ENCODE measurements at regions not wholly inside any gene's neighbourhood (a gene's known extent, or its start where the extent isn't known, plus 50 kb on each side); places are given as distances from the start of the nearest gene placed in this dataset.
A peak's percentile ranks its signal among the peaks of the same experiment; 100 is the strongest.

- intact Hi-C loops (cut with micrococcal nuclease; ENCODE audit: unreplicated experiment) = no loop called here
- DNase-seq = no peak
- no peak overlapping the region for H3K4me3 Mint-ChIP-seq (ENCODE audit: unreplicated experiment)
- Histone ChIP-seq H3K4me3 (ENCODE audit: low read depth, low read length) (no peak overlapping the region), H3K27me3 (replicated peaks; ENCODE audit: control insufficient read depth, insufficient read depth, low read length) (no peaks in the 10 kb centered on the region), H3K9me3 (no peaks in the 10 kb centered on the region), H3K4me1 (peaks cover 12% of the 10 kb centered on the region; the same call in 1 of the 2 replicates), H3K36me3 (ENCODE audit: control insufficient read depth, insufficient read depth, low read length) (no peaks in the 10 kb centered on the region)
- H3K36me3 Mint-ChIP-seq (ENCODE audit: insufficient read depth, unreplicated experiment) = no peaks in the 10 kb centered on the region
- ChIA-PET CTCF (no interaction called here), POLR2A (no interaction called here)
- peaks cover 7% of the 10 kb centered on the region for H3K4me1 Mint-ChIP-seq (ENCODE audit: low read depth, unreplicated experiment)
- no peak overlapping the region for H3K27ac Mint-ChIP-seq (ENCODE audit: unreplicated experiment)
- H3K27me3 Mint-ChIP-seq (ENCODE audit: insufficient read depth, unreplicated experiment) = no peaks in the 10 kb centered on the region
- BruUV-seq (replicated peaks) = no TSS peak
- H3K9me3 Mint-ChIP-seq (ENCODE audit: unreplicated experiment) = peaks cover 9% of the 10 kb centered on the region
- no peak for TF ChIP-seq CTCF (IDR thresholded peaks at IDR 0.05; ENCODE audit: insufficient read depth in 1 of 2, low read depth in 1 of 2, low read length in 1 of 2, severe bottlenecking in 1 of 2, unreplicated experiment in 1 of 2)
Observed at GRCh38 chr18:41324020-41324791, 630.8 kb upstream of the PIK3C3 start.

- peaks cover 7% of the 10 kb centered on the region for H3K4me1 Mint-ChIP-seq (ENCODE audit: low read depth, unreplicated experiment)
- Histone ChIP-seq H3K4me3 (ENCODE audit: low read depth, low read length) (no peak overlapping the region), H3K4me1 (peaks cover 12% of the 10 kb centered on the region; the same call in 1 of the 2 replicates), H3K9me3 (no peaks in the 10 kb centered on the region), H3K27me3 (replicated peaks; ENCODE audit: control insufficient read depth, insufficient read depth, low read length) (no peaks in the 10 kb centered on the region), H3K36me3 (ENCODE audit: control insufficient read depth, insufficient read depth, low read length) (no peaks in the 10 kb centered on the region)
- DNase-seq = no peak
- no peaks in the 10 kb centered on the region for H3K36me3 Mint-ChIP-seq (ENCODE audit: insufficient read depth, unreplicated experiment)
- H3K27me3 Mint-ChIP-seq (ENCODE audit: insufficient read depth, unreplicated experiment) = no peaks in the 10 kb centered on the region
- ChIA-PET CTCF (no interaction called here), POLR2A (no interaction called here)
- peaks cover 9% of the 10 kb centered on the region for H3K9me3 Mint-ChIP-seq (ENCODE audit: unreplicated experiment)
- no peak overlapping the region for H3K27ac Mint-ChIP-seq (ENCODE audit: unreplicated experiment)
- no TSS peak for BruUV-seq (replicated peaks)
- intact Hi-C loops (cut with micrococcal nuclease; ENCODE audit: unreplicated experiment) = no loop called here
- TF ChIP-seq CTCF (IDR thresholded peaks at IDR 0.05; ENCODE audit: insufficient read depth in 1 of 2, low read depth in 1 of 2, low read length in 1 of 2, severe bottlenecking in 1 of 2, unreplicated experiment in 1 of 2) = no peak
- H3K4me3 Mint-ChIP-seq (ENCODE audit: unreplicated experiment) = no peak overlapping the region
Observed at GRCh38 chr18:41323044-41323443, 632.0 kb upstream of the PIK3C3 start.

GRCh38 chr18:41320100-41320499, 634.9 kb upstream of the PIK3C3 start:
- no peak overlapping the region for H3K27ac Mint-ChIP-seq (ENCODE audit: unreplicated experiment)
- Histone ChIP-seq H3K4me1 (peaks cover 12% of the 10 kb centered on the region; the same call in 1 of the 2 replicates), H3K4me3 (ENCODE audit: low read depth, low read length) (no peak overlapping the region), H3K9me3 (no peaks in the 10 kb centered on the region), H3K27me3 (replicated peaks; ENCODE audit: control insufficient read depth, insufficient read depth, low read length) (no peaks in the 10 kb centered on the region), H3K36me3 (ENCODE audit: control insufficient read depth, insufficient read depth, low read length) (no peaks in the 10 kb centered on the region)
- no peak overlapping the region for H3K4me3 Mint-ChIP-seq (ENCODE audit: unreplicated experiment)
- intact Hi-C loops (cut with micrococcal nuclease; ENCODE audit: unreplicated experiment) = no loop called here
- TF ChIP-seq CTCF (IDR thresholded peaks at IDR 0.05; ENCODE audit: insufficient read depth in 1 of 2, low read depth in 1 of 2, low read length in 1 of 2, severe bottlenecking in 1 of 2, unreplicated experiment in 1 of 2) = no peak
- BruUV-seq (replicated peaks) = no TSS peak
- DNase-seq = peak; percentile 26 to 37
- H3K27me3 Mint-ChIP-seq (ENCODE audit: insufficient read depth, unreplicated experiment) = no peaks in the 10 kb centered on the region
- no peaks in the 10 kb centered on the region for H3K9me3 Mint-ChIP-seq (ENCODE audit: unreplicated experiment)
- POLR2A ChIA-PET = no interaction called here
- H3K4me1 Mint-ChIP-seq (ENCODE audit: low read depth, unreplicated experiment) = peaks cover 7% of the 10 kb centered on the region
- CTCF ChIA-PET = no interaction called here
- no peaks in the 10 kb centered on the region for H3K36me3 Mint-ChIP-seq (ENCODE audit: insufficient read depth, unreplicated experiment)

Data from Caco-2 (cell line).